Dermis blood vessel endothelial cell (primary cell): ENCODE measurements at regions not wholly inside any gene's neighbourhood (a gene's known extent, or its start where the extent isn't known, plus 50 kb on each side); places are given as distances from the start of the nearest gene placed in this dataset.
"Not testable (repeated sequence)": the region's sequence is repeated elsewhere in the genome, so short reads cannot be mapped to it uniquely, and the experiment has no call there.

Experiments
- DNase-seq: peaks from one replicate; pipeline ENCODE4 v3.0.0; 2010

- no peak for DNase-seq
Observed at GRCh38 chr18:78783564-78783960, 196.1 kb upstream of the SALL3 start.

GRCh38 chr18:78784861-78785260, 194.8 kb upstream of the SALL3 start:
- no peak for DNase-seq

DNA sequence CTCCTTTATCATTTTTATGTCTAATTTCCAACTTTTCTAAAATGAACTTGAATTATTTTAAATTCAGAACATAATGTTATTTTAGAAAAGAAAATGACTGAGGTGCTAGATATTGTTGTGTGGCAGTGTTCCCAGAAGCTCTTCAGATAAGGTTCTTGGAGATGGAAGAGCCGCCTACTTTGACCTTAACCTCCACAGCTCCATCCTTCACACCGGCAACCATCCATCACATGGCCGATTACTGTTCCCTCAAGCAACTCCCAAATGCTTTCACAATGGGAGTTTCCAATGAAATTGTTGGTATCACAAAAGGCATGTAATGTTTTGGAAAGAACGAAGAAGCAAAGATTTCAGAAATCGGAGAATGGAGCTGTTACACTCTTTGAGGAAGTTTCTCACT, 193.9 kb upstream of the SALL3 start:
- no peak for DNase-seq

- no peak for DNase-seq
Observed at GRCh38 chr18:78786776-78787175, 192.8 kb upstream of the SALL3 start.

DNA sequence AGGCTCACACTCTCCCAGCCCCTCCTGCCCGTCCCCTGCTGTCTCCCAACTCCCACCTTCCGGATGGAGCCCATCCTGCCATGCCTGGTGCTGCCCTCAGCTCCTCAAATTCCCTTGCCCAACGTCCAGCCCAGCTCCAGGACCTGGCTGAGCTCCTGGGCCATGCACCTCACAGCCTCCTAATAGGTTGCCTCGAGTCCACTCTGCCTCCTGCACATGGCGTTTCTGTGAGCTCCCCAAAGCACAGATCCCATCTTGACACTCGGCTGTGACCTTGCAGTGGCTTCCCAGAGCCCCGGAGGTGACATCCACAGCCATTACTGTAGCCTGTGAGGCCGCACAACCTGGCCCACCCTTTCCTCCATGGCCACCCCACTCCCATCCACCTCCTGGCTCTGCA, 191.9 kb upstream of the SALL3 start:
- no peak for DNase-seq

DNA sequence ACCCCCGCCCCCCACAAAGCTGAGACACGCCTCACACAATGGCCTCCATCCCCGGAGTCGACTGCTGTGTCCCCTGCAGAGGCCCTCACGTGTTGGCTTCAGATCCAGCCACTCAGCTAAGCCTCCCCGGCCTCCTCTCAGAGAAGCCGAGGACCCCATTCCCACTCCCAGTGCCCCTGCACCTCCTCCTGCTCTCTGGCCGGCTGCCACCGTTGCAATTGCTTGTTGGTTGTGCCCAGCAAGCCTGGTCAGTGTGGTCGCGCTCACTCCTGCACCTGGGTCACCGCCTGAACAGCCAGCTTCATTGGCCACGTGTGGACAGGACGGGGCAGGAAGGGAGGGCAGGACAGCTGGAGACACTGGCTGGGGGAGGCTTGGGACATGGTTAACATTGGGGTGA, 191.5 kb upstream of the SALL3 start:
- no peak for DNase-seq

- no peak for DNase-seq
Observed at GRCh38 chr18:78789850-78790249, 189.8 kb upstream of the SALL3 start.

GRCh38 chr18:78790511-78790910, 189.1 kb upstream of the SALL3 start:
- no peak for DNase-seq

- no peak for DNase-seq
Observed at GRCh38 chr18:78790960-78791359, 188.7 kb upstream of the SALL3 start.

DNA sequence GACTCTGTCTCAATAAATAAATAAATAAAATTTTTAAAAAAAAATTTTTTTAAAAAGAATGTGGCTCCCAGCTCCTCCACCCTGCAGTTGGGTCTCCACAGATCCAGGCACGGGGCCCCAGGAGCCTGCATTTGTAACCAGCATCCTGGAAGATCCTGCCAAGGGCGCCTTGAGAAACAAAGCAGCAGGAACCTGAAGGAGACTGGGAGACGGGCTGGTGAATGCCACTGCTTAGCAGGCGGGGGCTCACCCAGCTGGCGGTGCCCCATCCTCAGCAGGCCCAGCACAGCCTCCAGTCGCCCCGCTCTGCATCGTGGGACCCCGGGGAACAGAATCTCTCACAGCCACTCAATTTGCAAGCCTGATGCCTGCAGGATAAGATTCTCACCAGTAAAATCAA, 187.5 kb upstream of the SALL3 start:
- no peak for DNase-seq

DNA sequence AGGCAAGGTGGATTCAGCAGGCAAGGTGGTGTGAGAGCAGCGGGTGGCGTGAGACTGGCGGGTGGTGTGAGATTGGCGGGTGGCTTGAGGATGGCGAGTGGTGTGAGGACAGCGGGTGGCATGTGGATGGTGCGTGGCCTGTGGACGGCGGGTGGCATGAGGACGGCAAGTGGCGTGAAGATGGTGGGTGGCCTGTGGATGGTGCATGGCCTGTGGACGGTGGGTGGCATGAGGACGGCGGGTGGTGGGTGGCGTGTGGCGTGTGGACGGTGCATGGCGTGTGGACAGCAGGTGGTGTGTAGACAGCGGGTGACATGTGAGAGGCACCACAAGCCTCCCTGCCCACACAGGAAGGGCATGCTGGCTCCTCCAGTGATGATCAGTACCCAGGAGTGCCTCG, 186.9 kb upstream of the SALL3 start:
- no peak for DNase-seq

GRCh38 chr18:78793313-78794070, 186.1 kb upstream of the SALL3 start:
- DNase-seq = no peak

DNA sequence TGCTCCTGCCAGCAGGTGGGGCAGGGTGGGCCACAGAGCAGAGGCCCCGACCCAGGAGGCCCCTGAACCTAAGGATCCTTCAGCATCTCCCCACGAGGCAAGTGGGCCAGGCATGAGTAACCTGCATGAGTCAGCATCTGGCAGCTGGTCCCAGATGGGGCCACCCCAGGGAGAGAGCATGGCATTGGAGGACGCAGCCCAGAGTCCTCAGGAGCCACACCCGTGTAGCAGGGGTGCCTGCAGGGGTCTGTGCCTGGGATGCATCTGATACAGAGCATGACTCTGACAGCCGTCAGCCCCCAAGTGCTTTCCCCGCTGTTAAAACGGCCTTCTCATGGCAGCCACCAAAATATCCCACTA, 185.6 kb upstream of the SALL3 start:
- no peak for DNase-seq

DNA sequence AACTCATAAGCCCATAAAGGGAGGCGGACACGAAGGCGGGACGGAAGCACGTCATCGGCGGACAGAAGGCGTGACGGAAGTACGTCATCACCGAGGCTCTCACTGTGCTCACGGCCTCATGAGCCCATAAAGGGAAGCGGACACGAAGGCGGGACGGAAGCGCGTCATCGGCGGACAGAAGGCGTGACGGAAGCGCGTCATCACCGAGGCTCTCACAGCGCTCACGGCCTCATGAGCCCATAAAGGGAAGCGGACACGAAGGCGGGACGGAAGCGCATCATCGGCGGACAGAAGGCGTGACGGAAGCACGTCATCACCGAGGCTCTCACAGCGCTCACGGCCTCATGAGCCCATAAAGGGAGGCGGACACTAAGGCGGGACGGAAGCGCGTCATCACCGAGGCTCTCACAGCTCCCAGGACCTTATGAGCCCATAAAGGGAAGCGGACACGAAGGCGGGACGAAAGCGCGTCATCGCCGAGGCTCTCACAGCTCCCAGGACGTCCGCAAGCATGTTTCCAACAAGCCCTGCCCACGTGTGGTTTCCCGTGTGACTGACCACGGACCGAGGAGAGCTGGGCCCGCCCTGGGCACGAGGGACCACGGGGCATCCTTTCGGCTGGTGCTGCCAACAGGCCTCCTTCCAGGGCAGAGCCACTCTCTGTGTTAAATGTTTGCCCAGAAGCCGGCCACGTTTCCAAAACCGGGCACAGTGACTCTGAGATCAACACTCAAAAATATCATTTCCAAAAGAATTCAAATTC, 182.7 kb upstream of the SALL3 start:
- DNase-seq = no peak

DNA sequence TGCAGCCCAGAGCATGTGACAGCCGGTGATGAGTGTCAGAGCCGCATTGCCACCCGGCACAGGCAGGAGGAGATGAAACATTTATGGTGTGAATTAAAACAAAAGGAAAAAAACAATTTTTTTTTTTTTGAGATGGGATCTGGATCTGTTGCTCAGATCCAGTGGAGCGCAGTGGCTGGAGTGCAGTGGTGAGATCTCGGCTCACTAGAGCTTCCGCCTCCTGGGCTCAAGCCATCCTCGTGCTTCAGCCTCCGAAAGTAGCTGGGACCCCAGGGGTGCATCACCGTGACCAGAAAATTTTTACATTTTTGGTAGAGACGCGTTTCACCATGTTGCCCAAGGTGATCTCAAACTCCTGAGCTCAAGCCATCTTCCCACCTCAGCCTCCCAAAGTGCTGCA, 182.1 kb upstream of the SALL3 start:
- no peak for DNase-seq

GRCh38 chr18:78798402-78799175, 181.0 kb upstream of the SALL3 start:
- DNase-seq = no peak

DNA sequence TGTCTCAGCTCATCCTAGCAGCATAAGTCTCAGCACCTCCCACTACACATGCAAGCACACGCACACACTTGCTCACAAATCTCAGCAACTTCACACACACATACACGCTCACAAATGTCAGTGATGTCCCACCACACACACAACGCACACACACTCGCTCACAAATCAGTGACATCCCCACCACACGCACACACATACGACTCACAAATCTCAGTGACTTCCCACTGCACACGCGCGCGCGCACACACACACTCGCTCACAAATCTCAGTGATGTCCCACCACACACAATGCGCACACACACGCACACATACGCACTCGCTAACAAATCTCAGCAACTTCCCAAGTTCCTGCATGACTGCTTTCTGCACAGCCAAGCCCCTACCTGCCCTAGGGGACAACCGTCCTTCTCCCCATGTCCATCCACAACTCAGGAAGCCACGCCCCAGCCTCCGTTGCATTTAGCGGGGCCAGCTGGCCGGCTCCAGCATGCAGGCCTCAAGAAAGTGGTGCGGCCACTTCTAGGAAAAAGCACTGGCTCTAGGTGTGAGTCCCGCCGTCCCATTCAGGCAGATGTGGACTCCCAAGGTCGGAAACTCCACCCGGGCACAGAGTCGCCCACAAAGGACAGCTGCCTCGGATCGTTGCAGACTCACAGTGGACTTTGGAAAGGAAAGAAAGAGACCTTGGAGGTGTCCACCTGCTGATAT, 180.1 kb upstream of the SALL3 start:
- DNase-seq = no peak

DNA sequence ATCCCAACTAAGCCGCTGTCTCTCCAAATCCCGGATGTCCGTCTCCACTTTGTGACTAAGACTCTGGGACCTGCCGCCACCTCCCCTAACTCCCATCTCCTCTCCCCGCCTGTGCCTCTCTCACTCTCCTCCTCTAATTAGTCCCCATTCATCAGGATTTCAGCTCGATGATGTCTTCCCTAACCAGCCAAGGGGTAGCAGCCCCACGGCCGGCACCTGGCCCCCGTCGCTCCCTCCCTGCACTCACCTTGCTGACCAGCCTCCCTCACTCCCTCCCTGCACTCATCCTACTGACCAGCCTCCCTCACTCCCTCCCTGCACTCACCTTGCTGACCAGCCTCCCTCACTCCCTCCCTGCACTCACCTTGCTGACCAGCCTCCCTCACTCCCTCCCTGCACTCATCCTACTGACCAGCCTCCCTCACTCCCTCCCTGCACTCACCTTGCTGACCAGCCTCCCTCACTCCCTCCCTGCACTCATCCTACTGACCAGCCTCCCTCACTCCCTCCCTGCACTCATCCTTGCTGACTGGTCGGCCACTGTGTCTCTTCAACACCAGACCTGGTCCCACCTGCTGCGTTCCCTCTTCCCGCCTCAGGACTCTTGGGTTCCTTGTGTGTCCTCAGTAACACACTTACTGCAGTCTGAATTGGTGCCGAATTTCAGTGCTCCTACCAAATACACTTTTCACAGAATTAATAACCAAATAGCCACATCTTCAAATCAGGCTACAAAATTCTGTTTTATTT, 179.3 kb upstream of the SALL3 start:
- DNase-seq = not testable (repeated sequence)

- no peak for DNase-seq
Observed at GRCh38 chr18:78801011-78801410, 178.6 kb upstream of the SALL3 start.

DNA sequence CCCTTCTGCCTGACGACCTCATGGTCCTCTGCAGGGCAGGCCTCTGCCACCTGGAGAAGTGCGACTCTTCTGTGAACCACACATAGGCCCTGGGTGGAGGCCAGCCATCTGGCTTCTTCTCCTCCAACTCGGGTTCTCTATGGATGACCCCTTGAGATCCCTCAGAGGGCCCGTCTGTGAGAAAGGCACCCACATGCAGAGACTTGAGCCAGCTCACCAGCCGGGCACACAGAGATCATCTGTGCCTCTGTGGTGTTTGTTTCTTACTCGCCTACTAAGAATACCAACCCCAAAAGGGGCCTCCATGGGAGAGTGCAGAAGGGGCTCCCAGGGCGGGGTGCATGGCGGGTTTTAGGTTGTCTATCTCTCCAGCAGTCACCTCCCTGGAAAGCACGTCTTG, 176.5 kb upstream of the SALL3 start:
- no peak for DNase-seq

DNA sequence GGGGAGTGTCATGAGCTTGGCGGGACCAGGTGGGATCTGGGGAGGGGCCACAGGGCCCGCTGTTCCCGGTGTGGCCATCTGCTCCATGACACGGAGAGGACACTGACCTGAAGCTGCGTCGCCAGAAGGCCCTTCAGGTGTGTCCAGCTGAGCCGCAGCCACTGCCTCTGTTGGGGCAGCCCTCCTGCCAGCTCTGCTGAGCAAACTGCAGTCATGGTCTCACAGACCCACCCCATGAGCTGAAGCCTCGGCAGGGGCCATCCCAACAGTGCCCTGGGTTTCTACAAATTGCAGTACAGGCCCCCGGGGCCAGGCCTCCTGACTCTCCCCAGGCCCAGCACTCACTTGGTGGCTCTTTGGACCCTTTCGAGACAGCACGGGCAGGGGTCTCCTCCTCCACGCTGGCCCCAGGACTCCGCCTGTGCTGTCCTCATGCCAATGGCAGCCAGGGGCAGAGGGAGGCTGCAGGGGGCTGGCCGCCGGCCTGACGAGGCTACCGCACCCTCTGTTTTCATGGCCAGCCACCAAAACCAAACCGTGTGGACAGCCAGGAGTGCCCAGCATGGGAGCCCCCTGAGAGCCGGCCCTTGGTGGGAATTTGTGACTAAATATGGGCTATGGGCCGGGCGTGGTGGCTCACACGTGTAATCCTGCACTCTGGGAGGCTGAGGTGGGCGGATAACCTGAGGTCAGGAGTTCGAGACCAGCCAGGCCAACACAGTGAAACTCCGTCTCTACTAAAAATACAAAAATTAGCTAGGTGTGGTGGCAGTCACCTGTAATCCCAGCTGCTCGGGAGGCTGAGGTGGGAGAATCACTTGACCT, 175.2 kb upstream of the SALL3 start:
- DNase-seq = no peak
